ENCODE measurements at regions not wholly inside any gene's neighbourhood (a gene's known extent, or its start where the extent isn't known, plus 50 kb on each side); places are given as distances from the start of the nearest gene placed in this dataset.
A peak's percentile ranks its signal among the peaks of the same experiment; 100 is the strongest.

DNA sequence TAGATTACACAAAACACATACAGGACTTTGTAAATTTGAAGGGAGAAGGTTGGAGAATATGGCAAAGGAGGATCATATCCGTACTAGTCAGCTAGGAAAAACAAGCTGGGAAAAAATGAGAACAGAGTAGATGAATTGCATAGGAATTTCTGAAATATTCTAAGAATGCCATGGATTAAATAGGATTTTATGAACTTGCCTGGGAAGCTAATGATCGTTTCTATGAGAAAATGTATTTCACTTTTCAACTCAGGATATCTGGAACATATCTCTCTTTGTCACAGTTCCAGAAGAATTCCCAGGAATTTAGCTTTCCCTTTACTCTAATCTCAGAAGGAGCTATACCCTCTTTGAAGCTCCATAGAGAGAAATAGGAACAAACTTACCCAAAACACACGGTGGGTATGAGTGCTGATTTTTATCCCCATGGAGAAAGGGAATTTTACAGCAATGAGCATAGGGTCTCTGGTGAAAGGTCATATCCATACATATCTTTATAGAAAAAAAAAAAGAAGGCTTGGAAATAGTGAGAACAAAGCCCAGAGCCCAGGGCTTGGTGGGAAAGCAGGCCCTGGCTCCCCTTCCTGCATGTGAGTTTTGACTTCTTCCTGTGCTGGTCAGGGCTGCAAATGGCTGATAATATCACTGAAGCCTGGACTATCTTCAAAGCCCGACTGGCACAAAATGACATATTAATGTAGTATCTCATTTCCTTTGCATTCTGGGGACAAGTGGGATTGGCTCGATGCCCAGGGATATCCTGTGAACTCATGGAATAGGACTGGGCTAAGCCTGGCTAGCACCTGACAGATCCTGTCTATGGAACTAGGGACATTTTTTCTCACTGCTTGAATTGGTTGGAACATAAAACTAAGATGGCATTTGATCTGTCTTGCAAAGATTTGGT is 136.3 kb downstream of the AEBP2 start:
- TF ChIP-seq TEAD4 (IDR thresholded peaks at IDR 0.05), result peak; percentile 47
- TF ChIP-seq EGR1 (IDR thresholded peaks at IDR 0.05), result no peak
- TF ChIP-seq ZBTB7A (IDR thresholded peaks at IDR 0.05; ENCODE audit: low read depth), result no peak
- TF ChIP-seq MAX (IDR thresholded peaks at IDR 0.05), result peak; percentile 74
- no peak for TF ChIP-seq CREB1 (IDR thresholded peaks at IDR 0.05; ENCODE audit: low read depth)
- peak; percentile 41; the same call in 1 of the 2 replicates for TF ChIP-seq TCF12 (IDR thresholded peaks at IDR 0.05; ENCODE audit: low read depth)
- peak; percentile 86 for TF ChIP-seq NFIC (IDR thresholded peaks at IDR 0.05)

GRCh38 chr12:19576506-19577280 is 137.4 kb downstream of the AEBP2 start:
- no peak for TF ChIP-seq MAX (IDR thresholded peaks at IDR 0.05)
- no peak for TF ChIP-seq CEBPB (IDR thresholded peaks at IDR 0.05)
- TF ChIP-seq USF1 (IDR thresholded peaks at IDR 0.05), result no peak
- no peak for TF ChIP-seq TCF12 (IDR thresholded peaks at IDR 0.05; ENCODE audit: low read depth)

GRCh38 chr12:19577281-19577530 is 137.9 kb downstream of the AEBP2 start:
- no peak for TF ChIP-seq EP300 (IDR thresholded peaks at IDR 0.05; ENCODE audit: borderline replicate concordance)
- TF ChIP-seq, protein P1, sequence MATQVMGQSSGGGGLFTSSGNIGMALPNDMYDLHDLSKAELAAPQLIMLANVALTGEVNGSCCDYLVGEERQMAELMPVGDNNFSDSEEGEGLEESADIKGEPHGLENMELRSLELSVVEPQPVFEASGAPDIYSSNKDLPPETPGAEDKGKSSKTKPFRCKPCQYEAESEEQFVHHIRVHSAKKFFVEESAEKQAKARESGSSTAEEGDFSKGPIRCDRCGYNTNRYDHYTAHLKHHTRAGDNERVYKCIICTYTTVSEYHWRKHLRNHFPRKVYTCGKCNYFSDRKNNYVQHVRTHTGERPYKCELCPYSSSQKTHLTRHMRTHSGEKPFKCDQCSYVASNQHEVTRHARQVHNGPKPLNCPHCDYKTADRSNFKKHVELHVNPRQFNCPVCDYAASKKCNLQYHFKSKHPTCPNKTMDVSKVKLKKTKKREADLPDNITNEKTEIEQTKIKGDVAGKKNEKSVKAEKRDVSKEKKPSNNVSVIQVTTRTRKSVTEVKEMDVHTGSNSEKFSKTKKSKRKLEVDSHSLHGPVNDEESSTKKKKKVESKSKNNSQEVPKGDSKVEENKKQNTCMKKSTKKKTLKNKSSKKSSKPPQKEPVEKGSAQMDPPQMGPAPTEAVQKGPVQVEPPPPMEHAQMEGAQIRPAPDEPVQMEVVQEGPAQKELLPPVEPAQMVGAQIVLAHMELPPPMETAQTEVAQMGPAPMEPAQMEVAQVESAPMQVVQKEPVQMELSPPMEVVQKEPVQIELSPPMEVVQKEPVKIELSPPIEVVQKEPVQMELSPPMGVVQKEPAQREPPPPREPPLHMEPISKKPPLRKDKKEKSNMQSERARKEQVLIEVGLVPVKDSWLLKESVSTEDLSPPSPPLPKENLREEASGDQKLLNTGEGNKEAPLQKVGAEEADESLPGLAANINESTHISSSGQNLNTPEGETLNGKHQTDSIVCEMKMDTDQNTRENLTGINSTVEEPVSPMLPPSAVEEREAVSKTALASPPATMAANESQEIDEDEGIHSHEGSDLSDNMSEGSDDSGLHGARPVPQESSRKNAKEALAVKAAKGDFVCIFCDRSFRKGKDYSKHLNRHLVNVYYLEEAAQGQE (IDR thresholded peaks at IDR 0.05; ENCODE audit: low read depth), result no peak

DNA sequence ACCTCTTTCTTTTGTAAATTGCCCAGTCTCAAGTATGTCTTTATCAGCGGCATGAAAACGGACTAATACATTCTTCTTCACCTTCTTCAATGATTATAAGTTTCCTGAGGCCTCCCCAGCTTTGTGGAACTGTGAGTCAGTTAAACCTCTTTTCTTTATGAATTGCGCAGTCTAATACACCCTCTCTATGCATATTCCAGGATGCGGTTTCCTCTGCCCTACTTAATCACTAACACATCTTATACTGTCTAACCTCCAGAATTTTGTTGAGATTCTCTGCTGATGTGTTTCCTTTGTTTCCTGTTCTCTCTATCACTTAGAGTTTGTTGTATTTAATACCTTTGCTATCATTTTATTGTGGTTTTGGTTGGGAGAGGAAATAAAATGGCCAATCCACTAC is 145.4 kb downstream of the AEBP2 start:
- no peak for TF ChIP-seq MAX (IDR thresholded peaks at IDR 0.05)
- TF ChIP-seq, protein P1 (IDR thresholded peaks at IDR 0.05; ENCODE audit: low read depth), result no peak
- TF ChIP-seq FOXM1 (IDR thresholded peaks at IDR 0.05; ENCODE audit: borderline replicate concordance, low read depth), result no peak
- no peak for TF ChIP-seq YY1 (IDR thresholded peaks at IDR 0.05; ENCODE audit: low read depth)
- no peak for TF ChIP-seq TCF12 (IDR thresholded peaks at IDR 0.05; ENCODE audit: low read depth)
- TF ChIP-seq ZBTB7A (IDR thresholded peaks at IDR 0.05; ENCODE audit: low read depth), result no peak
- no peak for TF ChIP-seq EGR1 (IDR thresholded peaks at IDR 0.05)
- TF ChIP-seq NFIC (IDR thresholded peaks at IDR 0.05), result no peak
- TF ChIP-seq RAD21 (IDR thresholded peaks at IDR 0.05; ENCODE audit: low read depth), result no peak
- TF ChIP-seq TEAD4 (IDR thresholded peaks at IDR 0.05), result no peak
- no peak for TF ChIP-seq EP300 (IDR thresholded peaks at IDR 0.05; ENCODE audit: borderline replicate concordance)
- TF ChIP-seq CEBPB (IDR thresholded peaks at IDR 0.05), result no peak

DNA sequence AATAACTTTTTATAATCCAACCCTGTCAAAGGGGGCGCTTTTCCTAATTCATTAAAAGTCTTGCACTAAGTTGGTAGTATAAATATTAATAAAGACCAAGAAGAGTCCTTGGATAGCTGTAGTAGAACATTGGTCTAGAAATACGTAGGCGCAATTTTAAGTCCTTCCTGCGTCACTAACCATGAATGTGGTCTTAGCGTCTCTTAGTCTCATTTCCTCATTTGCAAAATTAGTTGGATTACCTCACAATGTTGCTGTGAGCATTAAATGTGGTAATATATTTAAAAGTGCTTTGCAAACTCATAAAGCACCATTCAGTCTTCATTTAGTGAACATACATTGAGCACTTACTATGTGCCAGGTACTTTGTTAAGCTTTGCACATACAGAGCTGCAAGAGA is 149.7 kb downstream of the AEBP2 start:
- TF ChIP-seq CREB1 (IDR thresholded peaks at IDR 0.05; ENCODE audit: low read depth) (no peak), MAX (IDR thresholded peaks at IDR 0.05) (no peak), USF1 (IDR thresholded peaks at IDR 0.05) (no peak), TEAD4 (IDR thresholded peaks at IDR 0.05) (no peak), NFIC (IDR thresholded peaks at IDR 0.05) (no peak), TCF12 (IDR thresholded peaks at IDR 0.05; ENCODE audit: low read depth) (no peak), EGR1 (IDR thresholded peaks at IDR 0.05) (no peak), RAD21 (IDR thresholded peaks at IDR 0.05; ENCODE audit: low read depth) (no peak), FOXM1 (IDR thresholded peaks at IDR 0.05; ENCODE audit: borderline replicate concordance, low read depth) (no peak), ZBTB7A (IDR thresholded peaks at IDR 0.05; ENCODE audit: low read depth) (no peak), EP300 (IDR thresholded peaks at IDR 0.05; ENCODE audit: borderline replicate concordance) (no peak)

GRCh38 chr12:19591951-19592350 is 152.7 kb downstream of the AEBP2 start:
- TF ChIP-seq MAX (IDR thresholded peaks at IDR 0.05) (no peak), RAD21 (IDR thresholded peaks at IDR 0.05; ENCODE audit: low read depth) (no peak), EGR1 (IDR thresholded peaks at IDR 0.05) (no peak), CEBPB (IDR thresholded peaks at IDR 0.05) (no peak), USF1 (IDR thresholded peaks at IDR 0.05) (no peak), TAF1 (IDR thresholded peaks at IDR 0.05; ENCODE audit: low read depth) (no peak), TCF12 (IDR thresholded peaks at IDR 0.05; ENCODE audit: low read depth) (no peak), NFIC (IDR thresholded peaks at IDR 0.05) (no peak), FOXM1 (IDR thresholded peaks at IDR 0.05; ENCODE audit: borderline replicate concordance, low read depth) (no peak), CREB1 (IDR thresholded peaks at IDR 0.05; ENCODE audit: low read depth) (no peak), EP300 (IDR thresholded peaks at IDR 0.05; ENCODE audit: borderline replicate concordance) (no peak), TEAD4 (IDR thresholded peaks at IDR 0.05) (no peak), ZBTB7A (IDR thresholded peaks at IDR 0.05; ENCODE audit: low read depth) (no peak), YY1 (IDR thresholded peaks at IDR 0.05; ENCODE audit: low read depth) (no peak)
